K562 (cell line): ENCODE measurements at regions not wholly inside any gene's neighbourhood (a gene's known extent, or its start where the extent isn't known, plus 50 kb on each side); places are given as distances from the start of the nearest gene placed in this dataset.

Experiments used
- ATAC-seq: fragments of 200-7000 bp; cut with Tn5 transposase; 3 replicates; pipeline ENCODE4 v1.9.1; 2020; ENCODE audit warnings: moderate library complexity
- BruUV-seq: library from RNA; stranded (reverse); fragments of 400-500 nt; replicated peaks from 2 replicates; lab custom pipeline; 2021; lab: Mats Ljungman, UMichigan
- CTCF ChIA-PET: fragments of 300-600 bp; formaldehyde crosslinking; extraction: SDS; loops from one replicate; lab custom pipeline; 2021; ENCODE audit warnings: low intra/inter-chr PET ratio; lab: Yijun Ruan, JAX
- POLR2A ChIA-PET: fragments of 300-600, 350-650 bp; sonication (Branson Sonifier 250); formaldehyde crosslinking; extraction: SDS; loops from one replicate; lab custom pipeline; 2021; ENCODE audit warnings: antibody characterized with exemption, inconsistent platforms; lab: Yijun Ruan, JAX
- DNase-seq, 4 experiments: peaks; one replicate each; pipeline versions ENCODE4 v3.0.0 to v3.0.0-alpha.2; 2011 to 2018; ENCODE audit warnings: low spot score in 3 of 4, mixed read lengths in 3 of 4; ENCODE audit errors: extremely low read depth in 1 of 4
- FAIRE-seq: peaks from 2 replicates; lab custom pipeline; 2011; peaks lifted over from hg19 to GRCh38; lab: Jason Lieb, UNC
- H2AFZ ChIP-seq: 2 replicates; pipeline ENCODE4 v1.6.0; 2011; ENCODE audit warnings: low read depth, low read length, control low read depth, inconsistent platforms
- H3K27ac ChIP-seq: fragments of 200-600 bp; 3 replicates; pipeline ENCODE4 v1.8.0; 2011; ENCODE audit warnings: low read depth, mild to moderate bottlenecking, control low read depth, inconsistent platforms, low read length, moderate library complexity, mixed read lengths; ENCODE audit errors: extremely low read depth
- H3K27me3 ChIP-seq, 2 experiments: fragments of 300-600 bp in 1 of 2; 2 replicates in 1 of 2; 3 replicates in 1 of 2; pipeline versions ENCODE4 v1.6.0 to v1.8.0; 2011; ENCODE audit warnings: inconsistent platforms in 2 of 2, low read length in 2 of 2, mild to moderate bottlenecking in 1 of 2, mixed read lengths in 1 of 2, moderate library complexity in 1 of 2; ENCODE audit not compliant: control insufficient read depth in 2 of 2, insufficient read depth in 2 of 2
- H3K36me3 ChIP-seq: fragments of 300-600 bp; 3 replicates; pipeline ENCODE4 v1.8.0; 2011; ENCODE audit warnings: mild to moderate bottlenecking, low read length, inconsistent platforms; ENCODE audit not compliant: control insufficient read depth, insufficient read depth
- H3K4me1 ChIP-seq, 2 experiments: fragments of 200-600 bp in 1 of 2; replicated peaks in 1 of 2; 2 replicates in 1 of 2; 3 replicates in 1 of 2; pipeline versions ENCODE4 v1.5.1 to v1.8.0; 2011; ENCODE audit warnings: inconsistent platforms in 2 of 2, low read length in 2 of 2, mild to moderate bottlenecking in 1 of 2, mixed read lengths in 1 of 2, moderate library complexity in 1 of 2; ENCODE audit not compliant: control insufficient read depth in 2 of 2, insufficient read depth in 2 of 2
- H3K4me2 ChIP-seq: 2 replicates; pipeline ENCODE4 v1.6.1; 2011; ENCODE audit warnings: low read length, control low read depth, inconsistent platforms, mixed read lengths; ENCODE audit not compliant: insufficient read depth
- H3K4me3 ChIP-seq: fragments of 200-600 bp; sonication (generic), shearing (Covaris generic); 2 replicates; pipeline ENCODE4 v1.5.1; 2016; ENCODE audit warnings: control low read depth, inconsistent platforms
- H3K79me2 ChIP-seq: fragments of 200-600 bp; 3 replicates; pipeline ENCODE4 v1.8.0; 2011; ENCODE audit warnings: low read length, inconsistent platforms; ENCODE audit not compliant: control insufficient read depth, insufficient read depth
- H3K9ac ChIP-seq, 2 experiments: 2 replicates each; pipeline versions ENCODE4 v1.6.0 to v1.6.1; 2011; ENCODE audit warnings: low read depth in 2 of 2, low read length in 2 of 2, control low read depth in 1 of 2, inconsistent platforms in 1 of 2, mild to moderate bottlenecking in 1 of 2, mixed read lengths in 1 of 2; ENCODE audit not compliant: insufficient read depth in 1 of 2
- H3K9me1 ChIP-seq: one replicate; pipeline ENCODE4 v1.6.0; 2011; ENCODE audit warnings: inconsistent platforms, mild to moderate bottlenecking, low read length, moderate library complexity; ENCODE audit not compliant: control insufficient read depth, insufficient read depth
- H3K9me3 ChIP-seq: replicated peaks from 2 replicates; pipeline ENCODE4 v1.5.1; 2011; ENCODE audit warnings: low read depth, low read length, inconsistent platforms; ENCODE audit not compliant: control insufficient read depth, insufficient read depth
- H4K20me1 ChIP-seq: replicated peaks from 2 replicates; pipeline ENCODE4 v1.6.1; 2011; ENCODE audit warnings: low read length, inconsistent platforms, mixed read lengths; ENCODE audit not compliant: control insufficient read depth, insufficient read depth
- ATF1 ChIP-seq, 2 experiments: fragments of 450-650 bp in 1 of 2; IDR thresholded peaks; 2 replicates each; pipeline ENCODE4 v1.6.1; 2016; ENCODE audit warnings: missing compliant biosample characterization in 1 of 2, missing genetic modification characterization in 1 of 2
- BRF1 ChIP-seq: IDR thresholded peaks from 3 replicates; pipeline ENCODE4 v1.6.1; 2011; ENCODE audit warnings: borderline replicate concordance, mild to moderate bottlenecking; ENCODE audit not compliant: insufficient read length; ENCODE audit errors: extremely low read depth
- FOXA3 ChIP-seq, 2 experiments: fragments of 450-650 bp in 1 of 2; sonication (generic) in 1 of 2; formaldehyde crosslinking; IDR thresholded peaks in 1 of 2; conservative IDR thresholded peaks in 1 of 2; 2 replicates each; pipeline versions ENCODE4 v1.4.0 to v1.8.0; 2020 to 2022; ENCODE audit warnings: mild to moderate bottlenecking in 2 of 2, missing genetic modification reagents in 1 of 2
- HNRNPK ChIP-seq: fragments of 200-400 bp; formaldehyde crosslinking; IDR thresholded peaks from one replicate; pipeline ENCODE4 v1.6.1; 2018; ENCODE audit warnings: mild to moderate bottlenecking, low read depth, low read length; ENCODE audit not compliant: poor library complexity, severe bottlenecking
- RAD51 ChIP-seq: fragments of 450-650 bp; IDR thresholded peaks from 2 replicates; pipeline ENCODE4 v1.7.1; 2016; ENCODE audit warnings: low read depth, mild to moderate bottlenecking, borderline replicate concordance
- SREBF1 ChIP-seq: fragments of 150-350 bp; IDR thresholded peaks from 2 replicates; pipeline ENCODE4 v1.6.1; 2014; ENCODE audit warnings: antibody characterized with exemption, low read depth, low read length, borderline replicate concordance
- ZC3H4 ChIP-seq: sonication (generic); formaldehyde crosslinking; IDR thresholded peaks from 2 replicates; pipeline ENCODE4 v1.9.0; 2021; ENCODE audit warnings: missing genetic modification reagents, borderline replicate concordance
- ZNF41 ChIP-seq: fragments of 250-450 bp; sonication (Bioruptor Pico); conservative IDR thresholded peaks from 2 replicates; pipeline ENCODE4 v1.4.0; 2020; ENCODE audit warnings: mild to moderate bottlenecking
- ZNF57 ChIP-seq: fragments of 450-650 bp; formaldehyde crosslinking; IDR thresholded peaks from 2 replicates; pipeline ENCODE4 v1.4.0; 2020; ENCODE audit warnings: mild to moderate bottlenecking, moderate library complexity
- WGBS: fragments of 100-300 bp; shearing (Covaris generic); methylation state at CpG from one replicate; pipeline ENCODE4 v1.1.6; 2016; ENCODE audit warnings: low coverage, mixed read lengths; ENCODE audit not compliant: insufficient coverage; ENCODE audit errors: missing lambda C conversion rate; 5-methylcytosine and 5-hydroxymethylcytosine counted together
- in situ Hi-C: fragments of 300-500 bp; cut with MboI; formaldehyde crosslinking; loops from 4 replicates; pipeline ENCODE4 v1.15.0; 2018; ENCODE audit warnings: inconsistent platforms, mixed read lengths
- intact Hi-C: fragments of 100-400 bp; cut with micrococcal nuclease; formaldehyde crosslinking; loops from 2 replicates; pipeline ENCODE4 v1.14.2; 2022
- TF ChIP-seq, protein P1 (sequence below): sonication (generic); formaldehyde crosslinking; IDR thresholded peaks from 2 replicates; pipeline ENCODE4 v1.8.1; 2023; ENCODE audit warnings: mild to moderate bottlenecking, missing genetic modification reagents
- TF ChIP-seq, protein P2 (sequence below), 2 experiments: IDR thresholded peaks; 2 replicates each; pipeline ENCODE4 v1.6.1; 2012; ENCODE audit warnings: improper control_type of control experiment in 2 of 2, low read depth in 2 of 2, low read length in 2 of 2, borderline replicate concordance in 1 of 2
- TF ChIP-seq, protein P3 (sequence below), 2 experiments: fragments of 450-650 bp; conservative IDR thresholded peaks; 2 replicates each; pipeline ENCODE4 v1.6.1; 2017; ENCODE audit warnings: mild to moderate bottlenecking in 2 of 2, moderate library complexity in 2 of 2
- TF ChIP-seq, protein P4 (sequence below): sonication (generic); formaldehyde crosslinking; IDR thresholded peaks from 2 replicates; pipeline ENCODE4 v1.8.1; 2023; ENCODE audit warnings: mild to moderate bottlenecking, missing genetic modification reagents, moderate library complexity

DNA sequence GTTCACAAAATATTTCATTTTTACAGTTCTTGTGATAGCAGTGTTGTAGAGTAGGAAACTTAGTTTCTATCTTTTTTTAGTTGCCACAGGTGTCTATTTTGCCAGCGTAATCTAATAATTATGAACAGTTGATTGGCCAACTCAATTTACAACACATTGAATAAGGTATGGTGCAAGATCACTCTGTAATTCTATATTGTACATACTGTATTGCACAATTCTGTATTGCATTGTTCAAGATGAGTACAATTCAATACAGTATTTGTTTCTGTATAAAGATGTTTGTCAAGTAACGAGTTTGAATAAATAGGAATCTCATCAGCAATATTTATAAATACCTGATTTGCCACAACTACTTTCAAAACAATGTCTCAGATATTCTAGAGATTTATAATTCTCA lies 64.2 kb upstream of the HTR1A start:
- intact Hi-C loops (no loop called here), in situ Hi-C loops (no loop called here)
- H3K79me2 ChIP-seq: no peaks in the 10 kb centered on the region
- no peak overlapping the region for H3K4me2 ChIP-seq
- H3K36me3 ChIP-seq: no peaks in the 10 kb centered on the region
- H3K4me3 ChIP-seq: no peak overlapping the region
- H3K27me3 ChIP-seq: no peaks in the 10 kb centered on the region
- H4K20me1 ChIP-seq: no peaks in the 10 kb centered on the region
- ChIA-PET CTCF (no interaction called here), POLR2A (no interaction called here)
- no TSS peak for BruUV-seq
- ATAC-seq (no peak), FAIRE-seq (no peak), DNase-seq (no peak)
- no peaks in the 10 kb centered on the region for H3K9me3 ChIP-seq
- no peaks in the 10 kb centered on the region for H3K4me1 ChIP-seq
- H3K9me1 ChIP-seq: no peaks in the 10 kb centered on the region
- 3% methylated on average over 2 of the region's 2 CpGs for WGBS
- no peak overlapping the region for H2AFZ ChIP-seq
- H3K27ac ChIP-seq: no peak overlapping the region
- TF ChIP-seq ZNF57 (no peak), FOXA3 (CRISPR knock-in tag; conservative IDR thresholded peaks at IDR 0.05 in 1 of 2, IDR thresholded peaks at IDR 0.05 in 1 of 2) (no peak), SREBF1 (no peak), ZC3H4 (no peak), RAD51 (no peak), ZNF41 (CRISPR knock-in tag) (no peak), BRF1 (no peak), HNRNPK (no peak), ATF1 (CRISPR knock-in tag; IDR thresholded peaks at IDR 0.05) (no peak), ATF1 (tag; IDR thresholded peaks at IDR 0.05) (no peak)
- TF ChIP-seq, protein P1, sequence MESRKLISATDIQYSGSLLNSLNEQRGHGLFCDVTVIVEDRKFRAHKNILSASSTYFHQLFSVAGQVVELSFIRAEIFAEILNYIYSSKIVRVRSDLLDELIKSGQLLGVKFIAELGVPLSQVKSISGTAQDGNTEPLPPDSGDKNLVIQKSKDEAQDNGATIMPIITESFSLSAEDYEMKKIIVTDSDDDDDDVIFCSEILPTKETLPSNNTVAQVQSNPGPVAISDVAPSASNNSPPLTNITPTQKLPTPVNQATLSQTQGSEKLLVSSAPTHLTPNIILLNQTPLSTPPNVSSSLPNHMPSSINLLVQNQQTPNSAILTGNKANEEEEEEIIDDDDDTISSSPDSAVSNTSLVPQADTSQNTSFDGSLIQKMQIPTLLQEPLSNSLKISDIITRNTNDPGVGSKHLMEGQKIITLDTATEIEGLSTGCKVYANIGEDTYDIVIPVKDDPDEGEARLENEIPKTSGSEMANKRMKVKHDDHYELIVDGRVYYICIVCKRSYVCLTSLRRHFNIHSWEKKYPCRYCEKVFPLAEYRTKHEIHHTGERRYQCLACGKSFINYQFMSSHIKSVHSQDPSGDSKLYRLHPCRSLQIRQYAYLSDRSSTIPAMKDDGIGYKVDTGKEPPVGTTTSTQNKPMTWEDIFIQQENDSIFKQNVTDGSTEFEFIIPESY: no peak
- TF ChIP-seq, protein P2, sequence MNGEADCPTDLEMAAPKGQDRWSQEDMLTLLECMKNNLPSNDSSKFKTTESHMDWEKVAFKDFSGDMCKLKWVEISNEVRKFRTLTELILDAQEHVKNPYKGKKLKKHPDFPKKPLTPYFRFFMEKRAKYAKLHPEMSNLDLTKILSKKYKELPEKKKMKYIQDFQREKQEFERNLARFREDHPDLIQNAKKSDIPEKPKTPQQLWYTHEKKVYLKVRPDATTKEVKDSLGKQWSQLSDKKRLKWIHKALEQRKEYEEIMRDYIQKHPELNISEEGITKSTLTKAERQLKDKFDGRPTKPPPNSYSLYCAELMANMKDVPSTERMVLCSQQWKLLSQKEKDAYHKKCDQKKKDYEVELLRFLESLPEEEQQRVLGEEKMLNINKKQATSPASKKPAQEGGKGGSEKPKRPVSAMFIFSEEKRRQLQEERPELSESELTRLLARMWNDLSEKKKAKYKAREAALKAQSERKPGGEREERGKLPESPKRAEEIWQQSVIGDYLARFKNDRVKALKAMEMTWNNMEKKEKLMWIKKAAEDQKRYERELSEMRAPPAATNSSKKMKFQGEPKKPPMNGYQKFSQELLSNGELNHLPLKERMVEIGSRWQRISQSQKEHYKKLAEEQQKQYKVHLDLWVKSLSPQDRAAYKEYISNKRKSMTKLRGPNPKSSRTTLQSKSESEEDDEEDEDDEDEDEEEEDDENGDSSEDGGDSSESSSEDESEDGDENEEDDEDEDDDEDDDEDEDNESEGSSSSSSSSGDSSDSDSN (IDR thresholded peaks at IDR 0.05; ENCODE audit: borderline replicate concordance in 1 of 2, low read depth in 2 of 2, low read length in 2 of 2): no peak
- TF ChIP-seq, protein P3, sequence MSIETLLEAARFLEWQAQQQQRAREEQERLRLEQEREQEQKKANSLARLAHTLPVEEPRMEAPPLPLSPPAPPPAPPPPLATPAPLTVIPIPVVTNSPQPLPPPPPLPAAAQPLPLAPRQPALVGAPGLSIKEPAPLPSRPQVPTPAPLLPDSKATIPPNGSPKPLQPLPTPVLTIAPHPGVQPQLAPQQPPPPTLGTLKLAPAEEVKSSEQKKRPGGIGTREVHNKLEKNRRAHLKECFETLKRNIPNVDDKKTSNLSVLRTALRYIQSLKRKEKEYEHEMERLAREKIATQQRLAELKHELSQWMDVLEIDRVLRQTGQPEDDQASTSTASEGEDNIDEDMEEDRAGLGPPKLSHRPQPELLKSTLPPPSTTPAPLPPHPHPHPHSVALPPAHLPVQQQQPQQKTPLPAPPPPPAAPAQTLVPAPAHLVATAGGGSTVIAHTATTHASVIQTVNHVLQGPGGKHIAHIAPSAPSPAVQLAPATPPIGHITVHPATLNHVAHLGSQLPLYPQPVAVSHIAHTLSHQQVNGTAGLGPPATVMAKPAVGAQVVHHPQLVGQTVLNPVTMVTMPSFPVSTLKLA (conservative IDR thresholded peaks at IDR 0.05): no peak
- TF ChIP-seq, protein P4, sequence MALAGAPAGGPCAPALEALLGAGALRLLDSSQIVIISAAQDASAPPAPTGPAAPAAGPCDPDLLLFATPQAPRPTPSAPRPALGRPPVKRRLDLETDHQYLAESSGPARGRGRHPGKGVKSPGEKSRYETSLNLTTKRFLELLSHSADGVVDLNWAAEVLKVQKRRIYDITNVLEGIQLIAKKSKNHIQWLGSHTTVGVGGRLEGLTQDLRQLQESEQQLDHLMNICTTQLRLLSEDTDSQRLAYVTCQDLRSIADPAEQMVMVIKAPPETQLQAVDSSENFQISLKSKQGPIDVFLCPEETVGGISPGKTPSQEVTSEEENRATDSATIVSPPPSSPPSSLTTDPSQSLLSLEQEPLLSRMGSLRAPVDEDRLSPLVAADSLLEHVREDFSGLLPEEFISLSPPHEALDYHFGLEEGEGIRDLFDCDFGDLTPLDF (CRISPR knock-in tag): no peak
- no peak overlapping the region for H3K9ac ChIP-seq
